ENCODE measurements at regions not wholly inside any gene's neighbourhood (a gene's known extent, or its start where the extent isn't known, plus 50 kb on each side); places are given as distances from the start of the nearest gene placed in this dataset.

- TF ChIP-seq, protein P1, sequence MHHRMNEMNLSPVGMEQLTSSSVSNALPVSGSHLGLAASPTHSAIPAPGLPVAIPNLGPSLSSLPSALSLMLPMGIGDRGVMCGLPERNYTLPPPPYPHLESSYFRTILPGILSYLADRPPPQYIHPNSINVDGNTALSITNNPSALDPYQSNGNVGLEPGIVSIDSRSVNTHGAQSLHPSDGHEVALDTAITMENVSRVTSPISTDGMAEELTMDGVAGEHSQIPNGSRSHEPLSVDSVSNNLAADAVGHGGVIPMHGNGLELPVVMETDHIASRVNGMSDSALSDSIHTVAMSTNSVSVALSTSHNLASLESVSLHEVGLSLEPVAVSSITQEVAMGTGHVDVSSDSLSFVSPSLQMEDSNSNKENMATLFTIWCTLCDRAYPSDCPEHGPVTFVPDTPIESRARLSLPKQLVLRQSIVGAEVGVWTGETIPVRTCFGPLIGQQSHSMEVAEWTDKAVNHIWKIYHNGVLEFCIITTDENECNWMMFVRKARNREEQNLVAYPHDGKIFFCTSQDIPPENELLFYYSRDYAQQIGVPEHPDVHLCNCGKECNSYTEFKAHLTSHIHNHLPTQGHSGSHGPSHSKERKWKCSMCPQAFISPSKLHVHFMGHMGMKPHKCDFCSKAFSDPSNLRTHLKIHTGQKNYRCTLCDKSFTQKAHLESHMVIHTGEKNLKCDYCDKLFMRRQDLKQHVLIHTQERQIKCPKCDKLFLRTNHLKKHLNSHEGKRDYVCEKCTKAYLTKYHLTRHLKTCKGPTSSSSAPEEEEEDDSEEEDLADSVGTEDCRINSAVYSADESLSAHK (CRISPR knock-in tag; IDR thresholded peaks at IDR 0.05; ENCODE audit: borderline replicate concordance), result no peak
- no peak for TF ChIP-seq ZNF670 (CRISPR knock-in tag; IDR thresholded peaks at IDR 0.05; ENCODE audit: borderline replicate concordance)
Measured at GRCh38 chr15:47246317-47246716, 471.0 kb upstream of the SEMA6D start (continued).

GRCh38 chr15:47258521-47258920 is 458.8 kb upstream of the SEMA6D start:
- no peak for FAIRE-seq

More at GRCh38 chr15:47258521-47258920, 458.8 kb upstream of the SEMA6D start:
- DNase-seq (ENCODE audit: low spot score), result no peak
- Histone ChIP-seq H3K27me3 (ENCODE audit: control insufficient read depth in 1 of 2, insufficient read depth in 2 of 2, low read length in 2 of 2) (no peaks in the 10 kb centered on the region), H3K9me3 (ENCODE audit: low read length) (peaks cover 82% of the 10 kb centered on the region), H3K4me1 (ENCODE audit: insufficient read depth, low read length) (no peaks in the 10 kb centered on the region), H3K79me2 (ENCODE audit: insufficient read depth, low read length) (no peaks in the 10 kb centered on the region), H3K9ac (ENCODE audit: insufficient read depth, low read depth, low read length) (no peak overlapping the region), H2AFZ (ENCODE audit: low read length) (no peak overlapping the region), H3K4me2 (ENCODE audit: low read depth, low read length) (no peak overlapping the region), H3K4me3 (replicated peaks in 1 of 3; ENCODE audit: insufficient read depth in 1 of 3, low read depth in 2 of 3, low read length in 3 of 3) (no peak overlapping the region), H3K36me3 (replicated peaks in 1 of 2; ENCODE audit: control insufficient read depth in 1 of 2, insufficient read depth in 2 of 2, low read length in 2 of 2) (no peaks in the 10 kb centered on the region), H4K20me1 (ENCODE audit: insufficient read depth, low read length) (no peaks in the 10 kb centered on the region), H3K27ac (ENCODE audit: extremely low read length, insufficient read depth, low read length) (no peak overlapping the region)
- CTCF ChIA-PET (ENCODE audit: low intra/inter-chr PET ratio, low total read pairs), result no interaction called here
- 0% methylated on average over 2 of the region's 3 CpGs for WGBS (ENCODE audit: low lambda C conversion rate)
- BruUV-seq (replicated peaks), result no TSS peak
- POLR2A ChIA-PET, result no interaction called here
- TF ChIP-seq LRRFIP1 (CRISPR knock-in tag; conservative IDR thresholded peaks at IDR 0.05), result no peak
- TF ChIP-seq FOXJ3 (CRISPR knock-in tag; IDR thresholded peaks at IDR 0.05; ENCODE audit: borderline replicate concordance), result no peak
- TF ChIP-seq ZNF781 (CRISPR knock-in tag; IDR thresholded peaks at IDR 0.05; ENCODE audit: borderline replicate concordance, not compliant biosample characterization), result no peak
- no peak for TF ChIP-seq POGK (CRISPR knock-in tag; conservative IDR thresholded peaks at IDR 0.05)
- TF ChIP-seq, protein P2, sequence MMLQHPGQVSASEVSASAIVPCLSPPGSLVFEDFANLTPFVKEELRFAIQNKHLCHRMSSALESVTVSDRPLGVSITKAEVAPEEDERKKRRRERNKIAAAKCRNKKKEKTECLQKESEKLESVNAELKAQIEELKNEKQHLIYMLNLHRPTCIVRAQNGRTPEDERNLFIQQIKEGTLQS (CRISPR knock-in tag; IDR thresholded peaks at IDR 0.05), result no peak
- no peak for TF ChIP-seq TBL1XR1 (IDR thresholded peaks at IDR 0.05; ENCODE audit: borderline replicate concordance, low read length, partially characterized antibody)
- TF ChIP-seq ZNF234 (CRISPR knock-in tag; conservative IDR thresholded peaks at IDR 0.05), result no peak
- no peak for ATAC-seq
- in situ Hi-C loops (cut with HindIII; ENCODE audit: extremely low pct_ligation_motif_present, low pct_unique_long_range_greater_than_20kb) (no loop called here), intact Hi-C loops (cut with micrococcal nuclease; ENCODE audit: unreplicated experiment) (no loop called here)
